ENCODE measurements at regions not wholly inside any gene's neighbourhood (a gene's known extent, or its start where the extent isn't known, plus 50 kb on each side); places are given as distances from the start of the nearest gene placed in this dataset.

- no peak for TF ChIP-seq CTCF (IDR thresholded peaks at IDR 0.05; ENCODE audit: low read length)
- TF ChIP-seq EZH2 (IDR thresholded peaks at IDR 0.05; ENCODE audit: borderline replicate concordance, low read length): no peak
Observed at GRCh38 chr1:2940178-2940577, 81.1 kb upstream of the ACTRT2 start.

Measured in OCI-LY1 (cell line).